Testis (tissue), 2 donors: ENCODE measurements at regions not wholly inside any gene's neighbourhood (a gene's known extent, or its start where the extent isn't known, plus 50 kb on each side); places are given as distances from the start of the nearest gene placed in this dataset.

Experiments
- POLR2A ChIP-seq: fragments of 450-650 bp; IDR thresholded peaks from one replicate; pipeline ENCODE4 v1.6.1; 2017; ENCODE audit warnings: antibody characterized with exemption, mild to moderate bottlenecking, moderate library complexity
- TF ChIP-seq, protein P1 (sequence below), 3 experiments: fragments of 450-650 bp in 2 of 3; fragments of 200-600 bp in 1 of 3; sonication (generic) in 1 of 3; IDR thresholded peaks; one replicate each; pipeline ENCODE4 v1.5.1; 2016 to 2019; ENCODE audit warnings: antibody characterized with exemption in 3 of 3, mild to moderate bottlenecking in 2 of 3, moderate library complexity in 1 of 3

DNA sequence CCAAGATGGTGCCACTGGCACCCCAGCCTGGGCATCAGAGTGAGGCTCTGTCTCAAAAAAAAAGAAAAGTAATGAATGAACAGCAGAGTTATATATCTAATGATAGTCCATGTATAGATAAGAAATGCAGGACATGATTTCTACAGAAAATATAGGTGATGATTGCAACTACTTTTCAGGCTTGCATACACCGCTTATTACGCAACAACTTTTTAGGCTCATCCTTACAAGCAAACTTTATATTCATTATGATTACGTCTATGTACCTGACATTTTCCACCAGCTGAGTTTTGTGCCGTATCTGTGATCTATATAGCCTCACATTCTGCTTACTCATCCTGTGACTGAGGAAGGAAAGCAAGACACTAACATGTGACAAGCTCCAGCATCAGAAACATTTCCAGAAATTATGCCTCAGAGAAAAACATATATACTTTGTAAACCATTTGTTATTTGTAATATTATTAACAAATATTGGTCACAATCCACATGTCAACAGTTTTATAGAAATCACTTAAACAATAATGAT lies 906.3 kb downstream of the ZPLD1 start:
- TF ChIP-seq, protein P1, sequence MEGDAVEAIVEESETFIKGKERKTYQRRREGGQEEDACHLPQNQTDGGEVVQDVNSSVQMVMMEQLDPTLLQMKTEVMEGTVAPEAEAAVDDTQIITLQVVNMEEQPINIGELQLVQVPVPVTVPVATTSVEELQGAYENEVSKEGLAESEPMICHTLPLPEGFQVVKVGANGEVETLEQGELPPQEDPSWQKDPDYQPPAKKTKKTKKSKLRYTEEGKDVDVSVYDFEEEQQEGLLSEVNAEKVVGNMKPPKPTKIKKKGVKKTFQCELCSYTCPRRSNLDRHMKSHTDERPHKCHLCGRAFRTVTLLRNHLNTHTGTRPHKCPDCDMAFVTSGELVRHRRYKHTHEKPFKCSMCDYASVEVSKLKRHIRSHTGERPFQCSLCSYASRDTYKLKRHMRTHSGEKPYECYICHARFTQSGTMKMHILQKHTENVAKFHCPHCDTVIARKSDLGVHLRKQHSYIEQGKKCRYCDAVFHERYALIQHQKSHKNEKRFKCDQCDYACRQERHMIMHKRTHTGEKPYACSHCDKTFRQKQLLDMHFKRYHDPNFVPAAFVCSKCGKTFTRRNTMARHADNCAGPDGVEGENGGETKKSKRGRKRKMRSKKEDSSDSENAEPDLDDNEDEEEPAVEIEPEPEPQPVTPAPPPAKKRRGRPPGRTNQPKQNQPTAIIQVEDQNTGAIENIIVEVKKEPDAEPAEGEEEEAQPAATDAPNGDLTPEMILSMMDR (IDR thresholded peaks at IDR 0.05), result no peak
- TF ChIP-seq POLR2A, result no peak
